ENCODE measurements at regions not wholly inside any gene's neighbourhood (a gene's known extent, or its start where the extent isn't known, plus 50 kb on each side); places are given as distances from the start of the nearest gene placed in this dataset.

DNA sequence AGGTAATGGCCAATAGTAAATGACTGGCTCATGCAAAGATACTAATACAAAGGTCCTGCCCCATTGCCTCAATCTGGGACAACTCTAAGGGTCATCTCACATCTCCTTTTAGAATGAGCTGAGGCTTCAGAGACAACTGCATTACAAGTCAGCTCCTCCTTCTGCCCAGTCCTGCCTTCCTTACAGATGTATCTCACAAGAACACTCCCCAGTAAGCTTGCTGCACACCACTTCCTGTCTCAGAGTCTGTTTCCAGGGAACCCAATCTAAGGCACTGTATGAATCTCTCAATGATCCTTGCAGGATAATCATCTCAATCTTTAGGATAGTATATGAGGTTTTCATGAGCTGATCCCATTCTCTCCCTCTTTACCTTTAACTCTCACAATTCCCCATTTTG is 57.8 kb upstream of the ZDHHC17 start:
- TF ChIP-seq, protein P1, sequence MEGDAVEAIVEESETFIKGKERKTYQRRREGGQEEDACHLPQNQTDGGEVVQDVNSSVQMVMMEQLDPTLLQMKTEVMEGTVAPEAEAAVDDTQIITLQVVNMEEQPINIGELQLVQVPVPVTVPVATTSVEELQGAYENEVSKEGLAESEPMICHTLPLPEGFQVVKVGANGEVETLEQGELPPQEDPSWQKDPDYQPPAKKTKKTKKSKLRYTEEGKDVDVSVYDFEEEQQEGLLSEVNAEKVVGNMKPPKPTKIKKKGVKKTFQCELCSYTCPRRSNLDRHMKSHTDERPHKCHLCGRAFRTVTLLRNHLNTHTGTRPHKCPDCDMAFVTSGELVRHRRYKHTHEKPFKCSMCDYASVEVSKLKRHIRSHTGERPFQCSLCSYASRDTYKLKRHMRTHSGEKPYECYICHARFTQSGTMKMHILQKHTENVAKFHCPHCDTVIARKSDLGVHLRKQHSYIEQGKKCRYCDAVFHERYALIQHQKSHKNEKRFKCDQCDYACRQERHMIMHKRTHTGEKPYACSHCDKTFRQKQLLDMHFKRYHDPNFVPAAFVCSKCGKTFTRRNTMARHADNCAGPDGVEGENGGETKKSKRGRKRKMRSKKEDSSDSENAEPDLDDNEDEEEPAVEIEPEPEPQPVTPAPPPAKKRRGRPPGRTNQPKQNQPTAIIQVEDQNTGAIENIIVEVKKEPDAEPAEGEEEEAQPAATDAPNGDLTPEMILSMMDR (IDR thresholded peaks at IDR 0.05) = no peak

DNA sequence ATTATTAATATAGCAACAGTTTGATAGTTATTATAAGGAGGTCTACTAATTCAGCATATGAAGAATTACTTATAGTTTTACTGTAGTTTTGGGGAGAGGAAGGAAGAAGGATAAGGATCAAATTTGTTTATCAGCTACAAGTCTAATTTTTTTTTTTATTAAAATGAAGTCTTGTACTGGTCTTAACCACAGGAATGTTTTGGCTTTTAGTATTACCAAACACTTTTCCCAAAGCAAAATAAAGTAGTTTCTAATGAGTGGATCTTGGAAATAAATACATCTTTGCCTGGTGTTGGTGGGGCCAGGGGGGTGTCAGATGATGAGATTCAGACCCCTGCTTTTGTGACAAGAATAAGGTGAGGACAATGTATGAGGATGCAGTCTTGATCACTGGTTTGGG is 57.2 kb upstream of the ZDHHC17 start:
- TF ChIP-seq, protein P1 (IDR thresholded peaks at IDR 0.05) = no peak

DNA sequence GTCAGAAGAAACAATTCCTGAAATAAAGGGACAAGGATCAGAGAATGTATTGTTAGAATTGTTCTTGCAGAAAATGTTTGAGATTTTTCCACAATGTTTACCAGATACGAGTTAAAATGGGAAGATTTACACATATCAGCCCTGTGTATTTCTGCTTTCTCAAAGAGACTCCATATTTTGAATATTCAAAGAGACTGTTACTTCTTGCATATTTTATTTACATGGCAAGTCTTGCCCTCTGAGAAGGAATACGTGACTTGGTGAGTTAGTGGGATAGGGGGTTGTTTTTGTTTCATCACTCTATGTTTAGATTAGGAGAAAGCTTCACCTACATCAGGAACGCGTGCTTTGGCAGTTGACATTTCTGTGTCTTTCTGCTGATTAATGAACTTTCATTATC is 56.1 kb upstream of the ZDHHC17 start:
- TF ChIP-seq, protein P1 (IDR thresholded peaks at IDR 0.05) = no peak

DNA sequence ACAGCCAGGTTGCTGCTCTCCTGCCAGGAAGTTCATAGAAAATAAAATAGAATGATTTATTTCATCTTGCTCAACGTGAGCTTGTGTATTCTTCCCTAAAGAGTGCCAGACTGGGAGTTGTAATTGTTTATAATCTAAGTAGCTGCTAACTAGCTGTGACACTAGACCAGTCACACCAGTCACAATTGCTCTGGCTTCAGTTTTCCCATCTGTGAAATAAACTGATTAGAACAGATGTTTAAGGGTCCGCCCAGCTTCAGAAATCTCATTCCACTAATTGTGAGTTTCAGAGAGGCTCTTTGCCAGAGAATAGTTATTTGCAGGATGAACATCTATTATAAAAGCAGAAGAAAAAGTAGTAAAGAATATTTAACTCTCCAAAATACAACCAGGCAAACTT is 55.6 kb upstream of the ZDHHC17 start:
- TF ChIP-seq, protein P1 (IDR thresholded peaks at IDR 0.05) = no peak

DNA sequence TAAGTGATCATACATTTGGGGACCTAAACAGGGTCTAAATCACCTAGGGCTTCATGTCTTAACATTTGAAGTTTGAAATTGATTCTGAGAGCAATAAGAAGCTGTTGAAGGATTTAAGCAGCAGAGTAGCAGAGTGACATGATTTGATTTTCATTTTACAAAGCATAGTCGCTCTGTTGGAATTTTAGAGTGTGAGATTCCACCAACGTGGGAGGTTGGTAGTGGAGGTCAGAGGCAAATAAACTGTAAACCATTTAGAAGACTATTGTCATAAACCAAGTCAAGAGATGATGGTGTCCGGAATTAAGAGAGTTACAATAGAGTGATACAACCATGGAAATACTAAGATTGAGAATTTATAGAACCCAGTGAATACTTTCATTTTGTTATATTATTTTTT is 52.7 kb upstream of the ZDHHC17 start:
- TF ChIP-seq, protein P1 (IDR thresholded peaks at IDR 0.05) = no peak

DNA sequence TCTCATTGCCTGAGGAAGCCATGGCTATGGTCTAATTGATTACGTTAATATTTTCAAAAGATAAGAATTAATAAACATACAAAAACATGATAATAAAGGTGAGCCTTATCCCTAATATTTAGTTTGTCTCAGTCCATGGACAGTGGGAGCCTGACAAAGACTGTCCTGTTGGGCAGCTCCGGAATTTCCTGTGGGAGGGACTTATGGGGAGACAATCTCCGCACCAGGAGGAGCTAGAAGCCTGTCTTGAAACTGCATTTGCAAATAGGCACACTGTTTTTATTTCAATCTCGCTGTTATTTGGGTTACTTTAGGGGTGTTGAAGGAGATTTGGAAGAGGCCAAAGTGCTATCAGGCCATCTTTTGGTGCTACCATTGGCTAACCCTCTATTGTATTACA is 50.8 kb upstream of the ZDHHC17 start:
- TF ChIP-seq, protein P1 (IDR thresholded peaks at IDR 0.05) = no peak

DNA sequence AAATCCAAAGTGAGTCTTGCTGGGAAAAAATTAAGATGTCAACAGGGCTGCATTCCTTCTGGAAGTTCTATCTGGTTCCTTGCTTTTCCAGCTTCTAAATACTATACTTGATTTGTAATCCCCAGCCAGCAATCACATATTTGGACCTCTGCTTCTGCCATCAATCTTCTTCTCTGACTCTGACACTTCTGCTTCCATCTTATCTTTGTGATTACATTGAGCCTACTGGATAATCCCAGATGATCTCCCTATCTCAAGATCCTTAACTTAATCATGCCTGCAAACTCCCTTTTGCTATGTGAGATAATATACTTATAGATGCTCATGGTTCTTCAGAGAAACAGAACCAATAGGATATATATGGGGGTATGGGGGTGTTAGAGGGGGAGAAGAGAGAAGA is 49.9 kb upstream of the ZDHHC17 start:
- TF ChIP-seq, protein P1 (IDR thresholded peaks at IDR 0.05) = no peak

Data from LNCAP (cell line).